NT2/D1 (cell line): ENCODE measurements at regions not wholly inside any gene's neighbourhood (a gene's known extent, or its start where the extent isn't known, plus 50 kb on each side); places are given as distances from the start of the nearest gene placed in this dataset.

Experiments used
- SUZ12 ChIP-seq: IDR thresholded peaks from 2 replicates; pipeline ENCODE4 v1.6.1; 2011; ENCODE audit not compliant: insufficient read length, insufficient read depth; ENCODE audit errors: extremely low read depth
- YY1 ChIP-seq: IDR thresholded peaks from 2 replicates; pipeline ENCODE4 v1.6.1; 2011; ENCODE audit not compliant: insufficient read length, insufficient read depth
- ZNF274 ChIP-seq: IDR thresholded peaks from 2 replicates; pipeline ENCODE4 v1.6.1; 2011; ENCODE audit warnings: mild to moderate bottlenecking, low read depth, low read length

DNA sequence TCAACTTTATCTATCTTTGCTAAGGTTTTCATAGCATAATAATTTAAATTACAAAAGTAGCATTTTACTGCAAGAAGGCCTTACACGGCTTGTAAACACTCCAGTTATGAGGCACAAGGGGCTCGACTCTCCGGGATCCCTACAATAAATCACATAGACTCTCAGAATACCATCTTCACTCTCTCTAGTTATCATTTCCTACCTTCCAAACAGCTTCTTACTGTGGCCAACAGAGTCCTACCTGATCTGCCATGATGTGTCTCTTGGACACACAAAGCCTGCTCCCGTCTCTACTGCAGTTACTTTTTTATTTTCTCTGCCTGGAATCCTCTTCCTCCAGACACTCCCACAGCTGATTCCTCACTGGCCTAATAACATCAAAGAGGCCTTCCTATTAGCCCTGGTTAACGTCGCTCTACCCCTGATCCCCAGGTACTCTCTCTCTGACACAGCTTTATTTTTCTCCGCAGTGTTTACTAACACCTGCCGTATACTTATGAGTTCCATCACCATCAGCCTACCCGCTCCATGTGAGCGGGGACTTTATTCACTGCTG is 559.6 kb upstream of the DIPK2B start:
- TF ChIP-seq YY1 (no peak), SUZ12 (no peak), ZNF274 (no peak)
